ENCODE measurements at regions not wholly inside any gene's neighbourhood (a gene's known extent, or its start where the extent isn't known, plus 50 kb on each side); places are given as distances from the start of the nearest gene placed in this dataset.

GRCh38 chr13:32947411-32948276, 68.6 kb upstream of the KL start:
- no peaks in the 10 kb centered on the region for H3K9me3 ChIP-seq (ENCODE audit: insufficient read depth, low read length)
- no peaks in the 10 kb centered on the region for H3K36me3 ChIP-seq (replicated peaks; ENCODE audit: low read depth, low read length)
- no peaks in the 10 kb centered on the region for H3K79me2 ChIP-seq (ENCODE audit: low read length)
- TF ChIP-seq, protein P1, sequence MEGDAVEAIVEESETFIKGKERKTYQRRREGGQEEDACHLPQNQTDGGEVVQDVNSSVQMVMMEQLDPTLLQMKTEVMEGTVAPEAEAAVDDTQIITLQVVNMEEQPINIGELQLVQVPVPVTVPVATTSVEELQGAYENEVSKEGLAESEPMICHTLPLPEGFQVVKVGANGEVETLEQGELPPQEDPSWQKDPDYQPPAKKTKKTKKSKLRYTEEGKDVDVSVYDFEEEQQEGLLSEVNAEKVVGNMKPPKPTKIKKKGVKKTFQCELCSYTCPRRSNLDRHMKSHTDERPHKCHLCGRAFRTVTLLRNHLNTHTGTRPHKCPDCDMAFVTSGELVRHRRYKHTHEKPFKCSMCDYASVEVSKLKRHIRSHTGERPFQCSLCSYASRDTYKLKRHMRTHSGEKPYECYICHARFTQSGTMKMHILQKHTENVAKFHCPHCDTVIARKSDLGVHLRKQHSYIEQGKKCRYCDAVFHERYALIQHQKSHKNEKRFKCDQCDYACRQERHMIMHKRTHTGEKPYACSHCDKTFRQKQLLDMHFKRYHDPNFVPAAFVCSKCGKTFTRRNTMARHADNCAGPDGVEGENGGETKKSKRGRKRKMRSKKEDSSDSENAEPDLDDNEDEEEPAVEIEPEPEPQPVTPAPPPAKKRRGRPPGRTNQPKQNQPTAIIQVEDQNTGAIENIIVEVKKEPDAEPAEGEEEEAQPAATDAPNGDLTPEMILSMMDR (IDR thresholded peaks at IDR 0.05; ENCODE audit: low read depth, low read length): no peak
- no peak for TF ChIP-seq EZH2phosphoT487 (IDR thresholded peaks at IDR 0.05; ENCODE audit: low read depth)
- no peak overlapping the region for H2AFZ ChIP-seq (ENCODE audit: low read depth, low read length)
- no peak overlapping the region for H3K27ac ChIP-seq (ENCODE audit: low read length)
- no peak overlapping the region for H3K4me3 ChIP-seq (ENCODE audit: low read length)
- no peaks in the 10 kb centered on the region for H4K20me1 ChIP-seq (ENCODE audit: insufficient read depth, low read length)
- H3K9ac ChIP-seq (ENCODE audit: low read length): no peak overlapping the region
- H3K4me1 ChIP-seq (ENCODE audit: low read length): 0 out of 2 replicates have a peak, but pooled peaks cover 3% of the 10 kb centered on the region
- H3K4me2 ChIP-seq (ENCODE audit: low read length): no peak overlapping the region
- no peaks in the 10 kb centered on the region for H3K27me3 ChIP-seq (ENCODE audit: low read depth, low read length)

GRCh38 chr13:32949820-32950219, 66.4 kb upstream of the KL start:
- no peaks in the 10 kb centered on the region for H3K36me3 ChIP-seq (replicated peaks; ENCODE audit: low read depth, low read length)
- no peak overlapping the region for H3K4me2 ChIP-seq (ENCODE audit: low read length)
- H3K27me3 ChIP-seq (ENCODE audit: low read depth, low read length): no peaks in the 10 kb centered on the region
- H3K79me2 ChIP-seq (ENCODE audit: low read length): no peaks in the 10 kb centered on the region
- 0 out of 2 replicates have a peak, but pooled peaks cover 3% of the 10 kb centered on the region for H3K4me1 ChIP-seq (ENCODE audit: low read length)
- TF ChIP-seq EZH2phosphoT487 (IDR thresholded peaks at IDR 0.05; ENCODE audit: low read depth): no peak
- TF ChIP-seq, protein P1 (IDR thresholded peaks at IDR 0.05; ENCODE audit: low read depth, low read length): no peak
- H3K9ac ChIP-seq (ENCODE audit: low read length): no peak overlapping the region
- H3K9me3 ChIP-seq (ENCODE audit: insufficient read depth, low read length): no peaks in the 10 kb centered on the region
- H2AFZ ChIP-seq (ENCODE audit: low read depth, low read length): no peak overlapping the region
- no peak overlapping the region for H3K4me3 ChIP-seq (ENCODE audit: low read length)
- H3K27ac ChIP-seq (ENCODE audit: low read length): no peak overlapping the region
- no peaks in the 10 kb centered on the region for H4K20me1 ChIP-seq (ENCODE audit: insufficient read depth, low read length)

DNA sequence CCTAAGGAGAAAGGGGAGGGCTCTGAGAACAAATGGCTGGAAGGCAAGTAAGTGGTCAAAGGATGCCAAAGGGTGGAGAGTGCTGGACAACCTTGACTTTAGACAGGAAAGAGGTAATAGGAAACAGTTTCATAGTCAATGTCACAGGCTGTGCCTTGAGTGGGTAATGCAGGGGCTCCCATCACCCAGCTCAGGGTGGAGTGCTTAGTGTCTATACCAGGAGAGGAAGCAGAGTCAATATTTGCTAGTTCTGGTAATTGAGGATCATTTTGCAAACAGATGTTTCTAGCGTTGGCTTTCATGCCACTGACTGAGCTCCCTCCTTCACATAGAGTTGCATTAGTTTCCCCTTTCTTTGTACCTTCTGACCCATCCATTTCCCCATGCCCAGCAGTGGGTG, 64.6 kb upstream of the KL start:
- H3K27me3 ChIP-seq (ENCODE audit: low read depth, low read length): 0 out of 2 replicates have a peak, but pooled peaks cover 3% of the 10 kb centered on the region
- H3K4me2 ChIP-seq (ENCODE audit: low read length): no peak overlapping the region
- H3K4me3 ChIP-seq (ENCODE audit: low read length): no peak overlapping the region
- no peak for TF ChIP-seq EZH2phosphoT487 (IDR thresholded peaks at IDR 0.05; ENCODE audit: low read depth)
- TF ChIP-seq, protein P1 (IDR thresholded peaks at IDR 0.05; ENCODE audit: low read depth, low read length): no peak
- H3K4me1 ChIP-seq (ENCODE audit: low read length): 0 out of 2 replicates have a peak, but pooled peaks cover 3% of the 10 kb centered on the region
- no peak overlapping the region for H3K9ac ChIP-seq (ENCODE audit: low read length)
- H3K9me3 ChIP-seq (ENCODE audit: insufficient read depth, low read length): no peaks in the 10 kb centered on the region
- no peaks in the 10 kb centered on the region for H3K79me2 ChIP-seq (ENCODE audit: low read length)
- H2AFZ ChIP-seq (ENCODE audit: low read depth, low read length): no peak overlapping the region
- H3K27ac ChIP-seq (ENCODE audit: low read length): no peak overlapping the region
- no peaks in the 10 kb centered on the region for H3K36me3 ChIP-seq (replicated peaks; ENCODE audit: low read depth, low read length)
- no peaks in the 10 kb centered on the region for H4K20me1 ChIP-seq (ENCODE audit: insufficient read depth, low read length)

GRCh38 chr13:32955881-32956594, 60.2 kb upstream of the KL start:
- no peaks in the 10 kb centered on the region for H3K9me3 ChIP-seq (ENCODE audit: insufficient read depth, low read length)
- no peak overlapping the region for H2AFZ ChIP-seq (ENCODE audit: low read depth, low read length)
- peaks cover 7% of the 10 kb centered on the region; the same call in 1 of the 2 replicates for H3K27me3 ChIP-seq (ENCODE audit: low read depth, low read length)
- no peak overlapping the region for H3K27ac ChIP-seq (ENCODE audit: low read length)
- H3K9ac ChIP-seq (ENCODE audit: low read length): no peak overlapping the region
- H3K4me2 ChIP-seq (ENCODE audit: low read length): no peak overlapping the region
- H3K4me3 ChIP-seq (ENCODE audit: low read length): no peak overlapping the region
- H4K20me1 ChIP-seq (ENCODE audit: insufficient read depth, low read length): no peaks in the 10 kb centered on the region
- H3K36me3 ChIP-seq (replicated peaks; ENCODE audit: low read depth, low read length): no peaks in the 10 kb centered on the region
- no peaks in the 10 kb centered on the region for H3K79me2 ChIP-seq (ENCODE audit: low read length)
- TF ChIP-seq EZH2phosphoT487 (IDR thresholded peaks at IDR 0.05; ENCODE audit: low read depth): no peak
- TF ChIP-seq, protein P1 (IDR thresholded peaks at IDR 0.05; ENCODE audit: low read depth, low read length): no peak
- no peaks in the 10 kb centered on the region for H3K4me1 ChIP-seq (ENCODE audit: low read length)
